ENCODE measurements at regions not wholly inside any gene's neighbourhood (a gene's known extent, or its start where the extent isn't known, plus 50 kb on each side); places are given as distances from the start of the nearest gene placed in this dataset.

GRCh38 chr7:22577470-22578001, 77.5 kb upstream of the STEAP1B start:
- peak in 2 of 9 donors; percentile 10 to 19 for TF ChIP-seq CTCF (IDR thresholded peaks at IDR 0.05)
- ATAC-seq (peak; percentile 83 to 93 (median 89)), DNase-seq (peak in 1 of 2 donors; percentile 56)
- no peaks in the 10 kb centered on the region for H3K27me3 ChIP-seq
- peak overlapping the region in 9 of 10 donors; percentile 56 to 85 (median 72) for H3K27ac ChIP-seq
- peaks cover 0 to 43% (median 17%) of the 10 kb centered on the region in 9 donors for H3K4me1 ChIP-seq
- no peak overlapping the region for H3K4me3 ChIP-seq
- no peaks in the 10 kb centered on the region for H3K9me3 ChIP-seq
- WGBS, 2 donors: 43 to 53% methylated on average over 6 of the region's 6 CpGs
- H3K36me3 ChIP-seq: peaks cover 0 to 12% (median 0%) of the 10 kb centered on the region in 9 donors
- intact Hi-C loops (cut with DNase I): loop anchor here in 2 of 10 donors (5.0 kb wide), 1 partner anchor 150 kb away; the partner anchor contains the start of gene IL6 (in 2 of the 2)

- TF ChIP-seq CTCF (IDR thresholded peaks at IDR 0.05): no peak
- Histone ChIP-seq H3K36me3 (peaks cover 0 to 18% (median 0%) of the 10 kb centered on the region in 9 donors), H3K9me3 (no peaks in the 10 kb centered on the region), H3K27ac (peak overlapping the region in 9 of 10 donors; percentile 56 to 85 (median 72)), H3K4me3 (no peak overlapping the region), H3K27me3 (no peaks in the 10 kb centered on the region), H3K4me1 (peaks cover 0 to 43% (median 16%) of the 10 kb centered on the region in 9 donors)
- DNase-seq (no peak), ATAC-seq (no peak)
- intact Hi-C loops (cut with DNase I): loop anchor here in 2 of 10 donors (5.0 kb wide), 1 partner anchor 150 kb away; the partner anchor contains the start of gene IL6 (in 2 of the 2)
- WGBS, 2 donors: 91 to 93% methylated on average over 5 of the region's 5 CpGs
Measured at GRCh38 chr7:22576612-22577469, 76.9 kb upstream of the STEAP1B start.

- H3K36me3 ChIP-seq: peaks cover 0 to 28% (median 0%) of the 10 kb centered on the region in 9 donors
- peak overlapping the region in 1 of 10 donors; percentile 85 for H3K27ac ChIP-seq
- no peak overlapping the region for H3K4me3 ChIP-seq
- no peak for TF ChIP-seq CTCF (IDR thresholded peaks at IDR 0.05)
- DNase-seq (no peak), ATAC-seq (no peak)
- intact Hi-C loops (cut with DNase I): loop anchor here in 2 of 10 donors (5.0 kb wide), 1 partner anchor 152 kb away; the partner anchor contains the start of gene IL6 (in 2 of the 2)
- no peaks in the 10 kb centered on the region for H3K9me3 ChIP-seq
- no peaks in the 10 kb centered on the region for H3K27me3 ChIP-seq
- WGBS, 2 donors: 84% methylated on average over 9 of the region's 9 CpGs
- H3K4me1 ChIP-seq: peaks cover 0 to 52% (median 16%) of the 10 kb centered on the region in 9 donors
Measured at GRCh38 chr7:22574754-22575520, 74.9 kb upstream of the STEAP1B start.

- WGBS, 2 donors: 80 to 83% methylated on average over 7 of the region's 7 CpGs
- Histone ChIP-seq H3K4me1 (peaks cover 0 to 51% (median 14%) of the 10 kb centered on the region in 9 donors), H3K27me3 (no peaks in the 10 kb centered on the region), H3K36me3 (peaks cover 0 to 30% (median 0%) of the 10 kb centered on the region in 9 donors), H3K4me3 (no peak overlapping the region), H3K27ac (no peak overlapping the region), H3K9me3 (no peaks in the 10 kb centered on the region)
- DNase-seq (no peak), ATAC-seq (no peak)
- intact Hi-C loops (cut with DNase I): no loop called here
- TF ChIP-seq CTCF (IDR thresholded peaks at IDR 0.05): no peak
Measured at GRCh38 chr7:22572937-22573336, 72.9 kb upstream of the STEAP1B start.
